ENCODE measurements at regions not wholly inside any gene's neighbourhood (a gene's known extent, or its start where the extent isn't known, plus 50 kb on each side); places are given as distances from the start of the nearest gene placed in this dataset.

GRCh38 chr1:162942916-162943559, 82.1 kb upstream of the CCDC190 start:
- intact Hi-C loops (cut with micrococcal nuclease; ENCODE audit: unreplicated experiment) = no loop called here
- Histone ChIP-seq H3K9me3 (ENCODE audit: low read depth, low read length, poor library complexity, severe bottlenecking) (no peaks in the 10 kb centered on the region), H3K27me3 (replicated peaks; ENCODE audit: insufficient read depth, low read depth, low read length, poor library complexity) (no peaks in the 10 kb centered on the region), H3K36me3 (ENCODE audit: insufficient read depth, low read length, poor library complexity, severe bottlenecking) (no peaks in the 10 kb centered on the region), H3K4me3 (ENCODE audit: low read depth, low read length, poor library complexity, severe bottlenecking) (no peak overlapping the region), H3K27ac (ENCODE audit: low read depth, low read length, poor library complexity, severe bottlenecking) (no peak overlapping the region), H3K4me1 (ENCODE audit: insufficient read depth, low read length, poor library complexity, severe bottlenecking) (peaks cover 11% of the 10 kb centered on the region)
- TF ChIP-seq CTCF (conservative IDR thresholded peaks at IDR 0.05; ENCODE audit: low read depth, low read length) (no peak), EZH2 (IDR thresholded peaks at IDR 0.05; ENCODE audit: borderline replicate concordance, low read depth, low read length, poor library complexity, severe bottlenecking) (no peak)
- peak; percentile 30 for DNase-seq (ENCODE audit: low spot score)
- ChIA-PET POLR2A (ENCODE audit: low non-redundant PET) (no interaction called here), CTCF (no interaction called here)
- no TSS peak for BruUV-seq (replicated peaks)

GRCh38 chr1:162941024-162941423, 80.0 kb upstream of the CCDC190 start:
- POLR2A ChIA-PET (ENCODE audit: low non-redundant PET) = interaction anchor here (0.6 kb wide), 1 partner anchor 96 kb away, joined by 3 read pairs; no protein-coding TSS in a partner anchor

GRCh38 chr1:162939035-162939434, 78.1 kb upstream of the CCDC190 start:
- DNase-seq (ENCODE audit: low spot score) = no peak
- no TSS peak for BruUV-seq (replicated peaks)
- H3K36me3 ChIP-seq (ENCODE audit: insufficient read depth, low read length, poor library complexity, severe bottlenecking) = no peaks in the 10 kb centered on the region
- no peak overlapping the region for H3K4me3 ChIP-seq (ENCODE audit: low read depth, low read length, poor library complexity, severe bottlenecking)
- TF ChIP-seq CTCF (conservative IDR thresholded peaks at IDR 0.05; ENCODE audit: low read depth, low read length) = 0 out of 2 replicates have a peak, but pooled peaks have one; percentile 15
- TF ChIP-seq EZH2 (IDR thresholded peaks at IDR 0.05; ENCODE audit: borderline replicate concordance, low read depth, low read length, poor library complexity, severe bottlenecking) = no peak
- no peaks in the 10 kb centered on the region for H3K27me3 ChIP-seq (replicated peaks; ENCODE audit: insufficient read depth, low read depth, low read length, poor library complexity)
- ChIA-PET POLR2A (ENCODE audit: low non-redundant PET) (no interaction called here), CTCF (no interaction called here)
- peaks cover 11% of the 10 kb centered on the region for H3K4me1 ChIP-seq (ENCODE audit: insufficient read depth, low read length, poor library complexity, severe bottlenecking)
- intact Hi-C loops (cut with micrococcal nuclease; ENCODE audit: unreplicated experiment) = no loop called here
- no peaks in the 10 kb centered on the region for H3K9me3 ChIP-seq (ENCODE audit: low read depth, low read length, poor library complexity, severe bottlenecking)
- no peak overlapping the region for H3K27ac ChIP-seq (ENCODE audit: low read depth, low read length, poor library complexity, severe bottlenecking)

More at GRCh38 chr1:162941024-162941423, 80.0 kb upstream of the CCDC190 start:
- no peak for TF ChIP-seq EZH2 (IDR thresholded peaks at IDR 0.05; ENCODE audit: borderline replicate concordance, low read depth, low read length, poor library complexity, severe bottlenecking)
- no peak for TF ChIP-seq CTCF (conservative IDR thresholded peaks at IDR 0.05; ENCODE audit: low read depth, low read length)
- H3K4me1 ChIP-seq (ENCODE audit: insufficient read depth, low read length, poor library complexity, severe bottlenecking) = peaks cover 11% of the 10 kb centered on the region
- CTCF ChIA-PET = no interaction called here
- H3K27ac ChIP-seq (ENCODE audit: low read depth, low read length, poor library complexity, severe bottlenecking) = no peak overlapping the region
- no TSS peak for BruUV-seq (replicated peaks)
- DNase-seq (ENCODE audit: low spot score) = no peak
- H3K27me3 ChIP-seq (replicated peaks; ENCODE audit: insufficient read depth, low read depth, low read length, poor library complexity) = no peaks in the 10 kb centered on the region
- no peaks in the 10 kb centered on the region for H3K36me3 ChIP-seq (ENCODE audit: insufficient read depth, low read length, poor library complexity, severe bottlenecking)
- no peaks in the 10 kb centered on the region for H3K9me3 ChIP-seq (ENCODE audit: low read depth, low read length, poor library complexity, severe bottlenecking)
- intact Hi-C loops (cut with micrococcal nuclease; ENCODE audit: unreplicated experiment) = no loop called here
- no peak overlapping the region for H3K4me3 ChIP-seq (ENCODE audit: low read depth, low read length, poor library complexity, severe bottlenecking)
